DOHH2 (cell line): ENCODE measurements at regions not wholly inside any gene's neighbourhood (a gene's known extent, or its start where the extent isn't known, plus 50 kb on each side); places are given as distances from the start of the nearest gene placed in this dataset.

ENCODE experiments used
- H3F3A ChIP-seq: fragments of 200-600 bp; sonication (generic), shearing (Covaris generic); 2 replicates; pipeline ENCODE4 v1.6.0; 2016; ENCODE audit warnings: antibody characterized with exemption, mild to moderate bottlenecking; ENCODE audit not compliant: control insufficient read depth, insufficient read depth
- H3K27ac ChIP-seq: fragments of 200-600 bp; sonication (generic); 2 replicates; pipeline ENCODE4 v1.5.1; 2014; ENCODE audit warnings: low read depth, mild to moderate bottlenecking, low read length, moderate library complexity
- H3K27me3 ChIP-seq: fragments of 200-600 bp; sonication (generic); 2 replicates; pipeline ENCODE4 v1.6.1; 2014; ENCODE audit warnings: mild to moderate bottlenecking, low read length, mixed read lengths; ENCODE audit not compliant: control insufficient read depth
- H3K36me3 ChIP-seq: fragments of 200-600 bp; sonication (generic); 2 replicates; pipeline ENCODE4 v1.6.1; 2014; ENCODE audit warnings: mild to moderate bottlenecking, low read length, moderate library complexity, mixed read lengths; ENCODE audit not compliant: control insufficient read depth
- H3K4me1 ChIP-seq: fragments of 200-600 bp; sonication (generic); 2 replicates; pipeline ENCODE4 v1.6.1; 2014; ENCODE audit warnings: mild to moderate bottlenecking, low read length, mixed read lengths; ENCODE audit not compliant: control insufficient read depth
- H3K4me2 ChIP-seq: fragments of 200-600 bp; sonication (generic); 2 replicates; pipeline ENCODE4 v1.6.0; 2014; ENCODE audit warnings: mild to moderate bottlenecking, low read length, moderate library complexity
- H3K4me3 ChIP-seq: fragments of 200-600 bp; sonication (generic); 2 replicates; pipeline ENCODE4 v1.5.1; 2014; ENCODE audit warnings: mild to moderate bottlenecking, low read length, mixed read lengths
- H3K79me2 ChIP-seq: fragments of 200-600 bp; sonication (generic); 2 replicates; pipeline ENCODE4 v1.6.1; 2014; ENCODE audit warnings: mild to moderate bottlenecking, low read length, mixed read lengths; ENCODE audit not compliant: control insufficient read depth
- H3K9me2 ChIP-seq: fragments of 200-600 bp; sonication (generic); replicated peaks from 2 replicates; pipeline ENCODE4 v1.6.1; 2014; ENCODE audit warnings: mild to moderate bottlenecking, low read length, mixed read lengths; ENCODE audit not compliant: control insufficient read depth
- H3K9me3 ChIP-seq: fragments of 200-600 bp; sonication (generic); 2 replicates; pipeline ENCODE4 v1.6.1; 2014; ENCODE audit warnings: antibody characterized with exemption, low read length, mixed read lengths; ENCODE audit not compliant: control insufficient read depth, insufficient read depth
- H4K20me1 ChIP-seq: fragments of 200-600 bp; sonication (generic); 2 replicates; pipeline ENCODE4 v1.6.0; 2014; ENCODE audit warnings: low read depth, mild to moderate bottlenecking, antibody characterized with exemption, low read length, moderate library complexity; ENCODE audit not compliant: control insufficient read depth, insufficient read depth
- EZH2phosphoT487 ChIP-seq: fragments of 200-600 bp; sonication (generic); IDR thresholded peaks from 2 replicates; pipeline ENCODE4 v1.6.1; 2017; ENCODE audit warnings: borderline replicate concordance, mild to moderate bottlenecking, antibody characterized with exemption, low read length, moderate library complexity, mixed read lengths
- TF ChIP-seq, protein P1 (sequence below): fragments of 200-600 bp; sonication (generic); IDR thresholded peaks from one replicate; pipeline ENCODE4 v1.5.1; 2014; ENCODE audit warnings: antibody characterized with exemption, mild to moderate bottlenecking, low read depth, low read length; ENCODE audit not compliant: poor library complexity, severe bottlenecking

DNA sequence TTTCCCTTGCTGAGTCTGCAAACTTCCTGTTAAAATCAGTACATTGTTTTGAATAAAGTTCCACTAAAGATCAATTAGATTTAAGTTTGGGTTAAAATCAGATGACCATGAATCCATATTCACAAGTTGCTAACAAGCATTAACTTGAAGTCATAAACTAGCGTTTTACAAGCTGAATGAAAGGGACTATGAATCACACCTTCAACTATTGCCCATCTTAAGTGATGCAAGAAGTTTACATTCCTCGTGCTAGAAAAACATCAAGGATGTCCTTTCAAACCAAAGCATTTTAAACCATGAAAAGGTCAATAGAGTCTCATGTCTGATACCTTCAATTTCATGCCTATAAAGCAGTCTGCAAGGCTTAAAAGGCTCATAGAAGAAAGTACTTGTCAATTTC, 257.2 kb upstream of the SYT4 start:
- Histone ChIP-seq H3K4me3 (no peak overlapping the region), H3K4me1 (no peaks in the 10 kb centered on the region), H3K9me2 (no peaks in the 10 kb centered on the region), H4K20me1 (no peaks in the 10 kb centered on the region), H3K79me2 (no peaks in the 10 kb centered on the region), H3K27me3 (no peaks in the 10 kb centered on the region), H3K36me3 (no peaks in the 10 kb centered on the region), H3K4me2 (no peak overlapping the region), H3K9me3 (no peaks in the 10 kb centered on the region), H3K27ac (no peak overlapping the region), H3F3A (no peaks in the 10 kb centered on the region)
- no peak for TF ChIP-seq EZH2phosphoT487
- TF ChIP-seq, protein P1, sequence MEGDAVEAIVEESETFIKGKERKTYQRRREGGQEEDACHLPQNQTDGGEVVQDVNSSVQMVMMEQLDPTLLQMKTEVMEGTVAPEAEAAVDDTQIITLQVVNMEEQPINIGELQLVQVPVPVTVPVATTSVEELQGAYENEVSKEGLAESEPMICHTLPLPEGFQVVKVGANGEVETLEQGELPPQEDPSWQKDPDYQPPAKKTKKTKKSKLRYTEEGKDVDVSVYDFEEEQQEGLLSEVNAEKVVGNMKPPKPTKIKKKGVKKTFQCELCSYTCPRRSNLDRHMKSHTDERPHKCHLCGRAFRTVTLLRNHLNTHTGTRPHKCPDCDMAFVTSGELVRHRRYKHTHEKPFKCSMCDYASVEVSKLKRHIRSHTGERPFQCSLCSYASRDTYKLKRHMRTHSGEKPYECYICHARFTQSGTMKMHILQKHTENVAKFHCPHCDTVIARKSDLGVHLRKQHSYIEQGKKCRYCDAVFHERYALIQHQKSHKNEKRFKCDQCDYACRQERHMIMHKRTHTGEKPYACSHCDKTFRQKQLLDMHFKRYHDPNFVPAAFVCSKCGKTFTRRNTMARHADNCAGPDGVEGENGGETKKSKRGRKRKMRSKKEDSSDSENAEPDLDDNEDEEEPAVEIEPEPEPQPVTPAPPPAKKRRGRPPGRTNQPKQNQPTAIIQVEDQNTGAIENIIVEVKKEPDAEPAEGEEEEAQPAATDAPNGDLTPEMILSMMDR, result no peak

- TF ChIP-seq EZH2phosphoT487, result no peak
- TF ChIP-seq, protein P1, result no peak
- no peaks in the 10 kb centered on the region for H3K9me2 ChIP-seq
- H3K4me1 ChIP-seq, result no peaks in the 10 kb centered on the region
- H3F3A ChIP-seq, result no peaks in the 10 kb centered on the region
- H4K20me1 ChIP-seq, result no peaks in the 10 kb centered on the region
- no peaks in the 10 kb centered on the region for H3K9me3 ChIP-seq
- no peaks in the 10 kb centered on the region for H3K27me3 ChIP-seq
- no peak overlapping the region for H3K27ac ChIP-seq
- H3K36me3 ChIP-seq, result no peaks in the 10 kb centered on the region
- no peak overlapping the region for H3K4me2 ChIP-seq
- H3K4me3 ChIP-seq, result no peak overlapping the region
- no peaks in the 10 kb centered on the region for H3K79me2 ChIP-seq
These were observed 262.6 kb upstream of the SYT4 start for GRCh38 chr18:43539862-43540261.

GRCh38 chr18:43542016-43542415, 264.7 kb upstream of the SYT4 start:
- Histone ChIP-seq H3K4me2 (no peak overlapping the region), H3F3A (no peaks in the 10 kb centered on the region), H3K4me3 (no peak overlapping the region), H3K36me3 (no peaks in the 10 kb centered on the region), H3K4me1 (no peaks in the 10 kb centered on the region), H3K27me3 (no peaks in the 10 kb centered on the region), H4K20me1 (no peaks in the 10 kb centered on the region), H3K79me2 (no peaks in the 10 kb centered on the region), H3K9me3 (no peaks in the 10 kb centered on the region), H3K9me2 (no peaks in the 10 kb centered on the region), H3K27ac (no peak overlapping the region)
- TF ChIP-seq EZH2phosphoT487, result no peak
- TF ChIP-seq, protein P1, result no peak

DNA sequence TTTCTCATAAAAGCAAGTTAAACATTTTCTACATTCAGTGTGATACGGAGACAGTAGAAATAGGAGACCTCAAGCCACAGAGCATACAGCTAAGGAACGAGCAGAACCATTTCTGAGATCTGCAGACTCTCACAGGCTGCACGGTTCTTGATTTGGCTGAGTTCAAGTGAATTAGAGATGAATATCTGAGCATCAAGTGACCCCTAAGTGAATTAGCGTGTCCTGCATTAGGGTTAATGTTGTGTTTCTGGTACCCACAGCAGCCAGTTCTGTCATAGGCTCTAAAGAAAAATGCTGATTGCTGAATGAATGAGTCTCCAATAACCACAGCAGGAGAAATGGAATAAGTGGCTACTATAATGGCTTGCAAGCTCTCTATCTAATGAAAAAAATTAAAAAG, 265.9 kb upstream of the SYT4 start:
- Histone ChIP-seq H3F3A (no peaks in the 10 kb centered on the region), H3K27ac (no peak overlapping the region), H3K9me2 (no peaks in the 10 kb centered on the region), H3K36me3 (no peaks in the 10 kb centered on the region), H3K4me1 (no peaks in the 10 kb centered on the region), H4K20me1 (no peaks in the 10 kb centered on the region), H3K79me2 (no peaks in the 10 kb centered on the region), H3K9me3 (no peaks in the 10 kb centered on the region), H3K4me2 (no peak overlapping the region), H3K27me3 (no peaks in the 10 kb centered on the region), H3K4me3 (no peak overlapping the region)
- TF ChIP-seq, protein P1, result no peak
- TF ChIP-seq EZH2phosphoT487, result no peak
